ENCODE measurements at regions not wholly inside any gene's neighbourhood (a gene's known extent, or its start where the extent isn't known, plus 50 kb on each side); places are given as distances from the start of the nearest gene placed in this dataset.

DNA sequence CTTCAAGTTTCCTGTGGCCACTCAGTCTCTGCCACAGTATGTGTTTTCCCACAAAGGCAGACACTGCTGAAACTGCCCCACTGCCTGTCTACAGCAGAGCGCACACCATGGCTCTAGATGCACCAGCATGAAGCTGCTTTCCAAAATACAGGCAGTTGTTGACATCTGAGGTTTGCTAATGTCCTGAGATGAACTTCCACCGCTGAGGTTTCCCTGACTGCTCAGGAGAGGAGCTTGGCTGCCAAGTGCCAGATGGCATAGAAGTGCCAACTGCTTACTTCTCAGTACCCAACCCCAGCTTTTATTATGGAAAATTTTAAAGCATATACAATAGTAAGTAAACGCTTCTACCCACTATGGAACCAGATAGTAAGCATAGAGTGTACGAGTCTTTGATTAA lies 61.0 kb upstream of the EXOC1L start:
- Histone ChIP-seq H3K27me3 (ENCODE audit: control insufficient read depth, insufficient read depth, low read length) (no peaks in the 10 kb centered on the region), H3K27ac (ENCODE audit: low read depth, low read length) (no peak overlapping the region), H3K9me3 (ENCODE audit: control insufficient read depth, insufficient read depth, low read length) (no peaks in the 10 kb centered on the region), H3K4me3 (ENCODE audit: low read depth, low read length) (no peak overlapping the region)
- TF ChIP-seq, protein P1, sequence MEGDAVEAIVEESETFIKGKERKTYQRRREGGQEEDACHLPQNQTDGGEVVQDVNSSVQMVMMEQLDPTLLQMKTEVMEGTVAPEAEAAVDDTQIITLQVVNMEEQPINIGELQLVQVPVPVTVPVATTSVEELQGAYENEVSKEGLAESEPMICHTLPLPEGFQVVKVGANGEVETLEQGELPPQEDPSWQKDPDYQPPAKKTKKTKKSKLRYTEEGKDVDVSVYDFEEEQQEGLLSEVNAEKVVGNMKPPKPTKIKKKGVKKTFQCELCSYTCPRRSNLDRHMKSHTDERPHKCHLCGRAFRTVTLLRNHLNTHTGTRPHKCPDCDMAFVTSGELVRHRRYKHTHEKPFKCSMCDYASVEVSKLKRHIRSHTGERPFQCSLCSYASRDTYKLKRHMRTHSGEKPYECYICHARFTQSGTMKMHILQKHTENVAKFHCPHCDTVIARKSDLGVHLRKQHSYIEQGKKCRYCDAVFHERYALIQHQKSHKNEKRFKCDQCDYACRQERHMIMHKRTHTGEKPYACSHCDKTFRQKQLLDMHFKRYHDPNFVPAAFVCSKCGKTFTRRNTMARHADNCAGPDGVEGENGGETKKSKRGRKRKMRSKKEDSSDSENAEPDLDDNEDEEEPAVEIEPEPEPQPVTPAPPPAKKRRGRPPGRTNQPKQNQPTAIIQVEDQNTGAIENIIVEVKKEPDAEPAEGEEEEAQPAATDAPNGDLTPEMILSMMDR (IDR thresholded peaks at IDR 0.05; ENCODE audit: low read depth, low read length), result no peak
- ChIA-PET CTCF (no interaction called here), POLR2A (no interaction called here)
- DNase-seq (ENCODE audit: low read depth, low spot score), result no peak

DNA sequence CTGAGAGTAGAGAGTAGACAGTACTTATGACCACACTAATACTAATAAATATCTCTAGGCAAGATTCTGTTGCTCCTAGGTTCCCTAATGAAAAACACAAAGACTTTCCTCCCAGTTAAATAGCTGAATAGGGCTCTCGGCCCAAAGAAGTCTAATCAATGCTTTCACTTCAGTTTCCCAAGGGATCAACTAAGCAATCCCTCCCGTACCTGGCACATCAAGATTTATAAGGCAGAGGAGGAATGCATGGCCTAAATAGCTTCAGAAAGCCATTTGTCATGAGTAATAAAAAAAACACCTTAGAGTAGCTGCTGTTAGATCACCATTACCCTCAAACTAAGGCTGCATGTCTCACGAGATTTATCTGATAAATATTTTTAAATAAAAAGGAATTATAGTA lies 56.8 kb upstream of the EXOC1L start:
- ChIA-PET POLR2A (interaction anchor here (0.6 kb wide), 1 partner anchor 214 kb away, joined by 5 read pairs; no protein-coding TSS in a partner anchor), CTCF (no interaction called here)
- Histone ChIP-seq H3K9me3 (ENCODE audit: control insufficient read depth, insufficient read depth, low read length) (no peaks in the 10 kb centered on the region), H3K27me3 (ENCODE audit: control insufficient read depth, insufficient read depth, low read length) (no peaks in the 10 kb centered on the region), H3K27ac (ENCODE audit: low read depth, low read length) (no peak overlapping the region), H3K4me3 (ENCODE audit: low read depth, low read length) (no peak overlapping the region)
- DNase-seq (ENCODE audit: low read depth, low spot score), result no peak
- TF ChIP-seq, protein P1 (IDR thresholded peaks at IDR 0.05; ENCODE audit: low read depth, low read length), result no peak

DNA sequence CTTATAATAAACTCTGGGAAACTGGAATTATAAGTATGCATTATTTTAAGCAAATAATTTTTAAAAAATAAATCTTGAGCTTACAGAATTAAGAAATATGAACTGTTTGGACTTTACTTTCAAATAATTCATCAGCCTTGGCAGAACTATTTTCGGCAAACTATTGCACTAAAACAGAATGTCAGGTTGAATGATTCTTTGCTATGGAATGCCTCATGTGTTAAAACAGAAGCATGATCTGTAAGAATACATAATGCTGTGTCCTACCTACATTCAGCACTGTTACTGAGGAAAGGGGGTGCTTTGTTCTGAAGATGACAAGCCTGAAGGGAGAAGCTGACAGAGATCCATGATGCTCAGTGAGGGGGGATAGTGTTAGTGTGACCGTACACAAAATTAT lies 55.6 kb upstream of the EXOC1L start:
- TF ChIP-seq, protein P1 (IDR thresholded peaks at IDR 0.05; ENCODE audit: low read depth, low read length), result no peak
- CTCF ChIA-PET, result interaction anchor here (1.0 kb wide), 1 partner anchor 9 kb away, joined by 3 read pairs; no protein-coding TSS in a partner anchor
- DNase-seq (ENCODE audit: low read depth, low spot score), result no peak
- Histone ChIP-seq H3K27me3 (ENCODE audit: control insufficient read depth, insufficient read depth, low read length) (no peaks in the 10 kb centered on the region), H3K4me3 (ENCODE audit: low read depth, low read length) (no peak overlapping the region), H3K9me3 (ENCODE audit: control insufficient read depth, insufficient read depth, low read length) (no peaks in the 10 kb centered on the region), H3K27ac (ENCODE audit: low read depth, low read length) (no peak overlapping the region)
- POLR2A ChIA-PET, result no interaction called here

DNA sequence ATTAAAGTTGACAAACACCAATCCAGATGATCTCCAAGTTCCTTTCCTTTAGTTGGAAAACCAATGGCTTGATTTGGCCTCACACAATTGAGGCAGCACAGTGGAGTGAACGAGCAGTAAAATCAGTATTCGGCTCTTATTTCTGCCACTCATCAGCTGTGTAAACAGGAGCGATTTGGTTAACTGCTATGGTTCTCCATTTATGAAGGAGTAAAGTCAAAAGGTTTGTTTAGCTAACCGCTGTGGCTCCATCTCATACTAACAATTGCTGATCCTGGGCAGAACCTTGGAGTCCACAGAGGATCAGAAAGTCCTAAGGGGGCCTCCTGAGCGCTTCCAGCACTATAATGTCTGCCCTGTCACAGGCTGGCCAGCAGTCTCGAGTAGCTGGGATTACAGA lies 54.5 kb upstream of the EXOC1L start:
- TF ChIP-seq, protein P1 (IDR thresholded peaks at IDR 0.05; ENCODE audit: low read depth, low read length), result no peak
- H3K27ac ChIP-seq (ENCODE audit: low read depth, low read length), result no peak overlapping the region
- no peak for DNase-seq (ENCODE audit: low read depth, low spot score)
- no peaks in the 10 kb centered on the region for H3K27me3 ChIP-seq (ENCODE audit: control insufficient read depth, insufficient read depth, low read length)
- no peaks in the 10 kb centered on the region for H3K9me3 ChIP-seq (ENCODE audit: control insufficient read depth, insufficient read depth, low read length)
- CTCF ChIA-PET, result no interaction called here
- POLR2A ChIA-PET, result no interaction called here
- H3K4me3 ChIP-seq (ENCODE audit: low read depth, low read length), result no peak overlapping the region

DNA sequence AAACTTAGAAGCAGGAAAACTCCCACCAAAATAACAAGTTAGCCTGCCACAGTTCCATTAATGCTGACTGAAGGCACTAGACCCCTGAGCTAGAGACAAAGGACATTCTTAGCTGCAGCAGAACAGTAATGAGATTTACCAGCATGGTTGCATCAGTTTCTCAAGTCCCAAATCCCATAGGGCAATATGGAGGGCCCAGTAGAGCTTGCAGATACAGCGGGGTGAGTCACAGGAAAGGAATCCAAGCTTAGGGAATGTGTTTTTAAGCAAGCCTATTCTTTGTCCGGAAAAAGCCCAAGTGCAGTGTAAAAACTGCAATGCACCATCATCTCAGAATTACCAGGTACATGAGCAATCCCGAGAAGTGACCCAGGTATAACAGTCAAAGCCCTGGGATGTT lies 51.3 kb upstream of the EXOC1L start:
- no peaks in the 10 kb centered on the region for H3K9me3 ChIP-seq (ENCODE audit: control insufficient read depth, insufficient read depth, low read length)
- DNase-seq (ENCODE audit: low read depth, low spot score), result peak; percentile 27
- ChIA-PET POLR2A (no interaction called here), CTCF (no interaction called here)
- no peak overlapping the region for H3K27ac ChIP-seq (ENCODE audit: low read depth, low read length)
- no peak overlapping the region for H3K4me3 ChIP-seq (ENCODE audit: low read depth, low read length)
- H3K27me3 ChIP-seq (ENCODE audit: control insufficient read depth, insufficient read depth, low read length), result no peaks in the 10 kb centered on the region
- TF ChIP-seq, protein P1 (IDR thresholded peaks at IDR 0.05; ENCODE audit: low read depth, low read length), result no peak
